ENCODE measurements at regions not wholly inside any gene's neighbourhood (a gene's known extent, or its start where the extent isn't known, plus 50 kb on each side); places are given as distances from the start of the nearest gene placed in this dataset.

GRCh38 chr12:107225635-107226034 lies 132.3 kb upstream of the CRY1 start:
- DNase-seq (ENCODE audit: low spot score): peak; percentile 52

- DNase-seq (ENCODE audit: low spot score): no peak
These were observed 132.8 kb upstream of the CRY1 start for GRCh38 chr12:107226126-107226525.

- DNase-seq (ENCODE audit: low spot score): no peak
These were observed 134.7 kb upstream of the CRY1 start for GRCh38 chr12:107228076-107228475.

GRCh38 chr12:107229827-107230226 lies 136.5 kb upstream of the CRY1 start:
- no peak for DNase-seq (ENCODE audit: low spot score)

GRCh38 chr12:107231303-107231702 lies 138.0 kb upstream of the CRY1 start:
- no peak for DNase-seq (ENCODE audit: low spot score)

- DNase-seq (ENCODE audit: low spot score): no peak
These were observed 140.2 kb upstream of the CRY1 start for GRCh38 chr12:107233551-107233950.

- no peak for DNase-seq (ENCODE audit: low spot score)
These were observed 142.3 kb upstream of the CRY1 start for GRCh38 chr12:107235600-107235999.

GRCh38 chr12:107236824-107237511 lies 143.6 kb upstream of the CRY1 start:
- DNase-seq (ENCODE audit: low spot score): peak; percentile 80

- peak; percentile 29 for DNase-seq (ENCODE audit: low spot score)
These were observed 144.9 kb upstream of the CRY1 start for GRCh38 chr12:107238296-107238695.

GRCh38 chr12:107241411-107241810 lies 148.1 kb upstream of the CRY1 start:
- DNase-seq (ENCODE audit: low spot score): no peak

- no peak for DNase-seq (ENCODE audit: low spot score)
These were observed 148.8 kb upstream of the CRY1 start for GRCh38 chr12:107242189-107242588.

GRCh38 chr12:107243341-107243740 lies 150.0 kb upstream of the CRY1 start:
- DNase-seq (ENCODE audit: low spot score): no peak

GRCh38 chr12:107244584-107244983 lies 151.2 kb upstream of the CRY1 start:
- DNase-seq (ENCODE audit: low spot score): no peak

- no peak for DNase-seq (ENCODE audit: low spot score)
These were observed 154.3 kb upstream of the CRY1 start for GRCh38 chr12:107247650-107248049.

- DNase-seq (ENCODE audit: low spot score): no peak
These were observed 154.8 kb upstream of the CRY1 start for GRCh38 chr12:107248187-107248586.

GRCh38 chr12:107251288-107251687 lies 157.9 kb upstream of the CRY1 start:
- DNase-seq (ENCODE audit: low spot score): no peak

- DNase-seq (ENCODE audit: low spot score): no peak
These were observed 160.0 kb upstream of the CRY1 start for GRCh38 chr12:107253361-107253760.

GRCh38 chr12:107254258-107254856 lies 161.0 kb upstream of the CRY1 start:
- DNase-seq (ENCODE audit: low spot score): no peak

GRCh38 chr12:107258780-107259179 lies 165.4 kb upstream of the CRY1 start:
- no peak for DNase-seq (ENCODE audit: low spot score)

GRCh38 chr12:107263980-107264379 lies 170.6 kb upstream of the CRY1 start:
- no peak for DNase-seq (ENCODE audit: low spot score)

- no peak for DNase-seq (ENCODE audit: low spot score)
These were observed 171.3 kb upstream of the CRY1 start for GRCh38 chr12:107264667-107265066.

GRCh38 chr12:107267604-107268003 lies 174.3 kb upstream of the CRY1 start:
- no peak for DNase-seq (ENCODE audit: low spot score)

- DNase-seq (ENCODE audit: low spot score): no peak
These were observed 178.2 kb upstream of the CRY1 start for GRCh38 chr12:107271523-107271922.

GRCh38 chr12:107275530-107275929 lies 182.2 kb upstream of the CRY1 start:
- DNase-seq (ENCODE audit: low spot score): no peak

Data from A172 (cell line).